ENCODE measurements at regions not wholly inside any gene's neighbourhood (a gene's known extent, or its start where the extent isn't known, plus 50 kb on each side); places are given as distances from the start of the nearest gene placed in this dataset.

- Histone ChIP-seq H3K36me3 (ENCODE audit: control insufficient read depth, insufficient read depth, low read length) (no peaks in the 10 kb centered on the region), H3K4me3 (replicated peaks in 1 of 4; ENCODE audit: control extremely low read depth in 1 of 4, insufficient read depth in 1 of 4, low read depth in 3 of 4, low read length in 4 of 4) (no peak overlapping the region), H3K79me2 (ENCODE audit: control insufficient read depth, insufficient read depth, low read length) (no peaks in the 10 kb centered on the region), H3K9me3 (ENCODE audit: control insufficient read depth, insufficient read depth, low read depth, low read length) (no peaks in the 10 kb centered on the region), H3K27ac (ENCODE audit: insufficient read depth, low read length) (no peak overlapping the region), H2AFZ (ENCODE audit: low read length) (no peak overlapping the region), H3K4me2 (ENCODE audit: extremely low read depth, insufficient read depth, low read length) (no peak overlapping the region), H3K9ac (ENCODE audit: insufficient read depth, low read length) (no peak overlapping the region), H3K4me1 (ENCODE audit: control insufficient read depth, extremely low read depth, insufficient read depth, low read length) (peaks cover 3% of the 10 kb centered on the region), H4K20me1 (ENCODE audit: control insufficient read depth, extremely low read depth, insufficient read depth, low read length) (no peaks in the 10 kb centered on the region), H3K27me3 (ENCODE audit: control insufficient read depth, insufficient read depth, low read length) (no peaks in the 10 kb centered on the region)
- TF ChIP-seq CTCF (conservative IDR thresholded peaks at IDR 0.05 in 1 of 2, IDR thresholded peaks at IDR 0.05 in 1 of 2; ENCODE audit: low read depth in 1 of 2, low read length in 2 of 2) (no peak), EZH2 (IDR thresholded peaks at IDR 0.05; ENCODE audit: low read length, missing control alignments) (no peak)
- DNase-seq (ENCODE audit: low read depth in 2 of 2) = peak in 1 of 2 donors; percentile 66
Measured at GRCh38 chr5:10910261-10910660, 149.2 kb upstream of the DAP start.

DNA sequence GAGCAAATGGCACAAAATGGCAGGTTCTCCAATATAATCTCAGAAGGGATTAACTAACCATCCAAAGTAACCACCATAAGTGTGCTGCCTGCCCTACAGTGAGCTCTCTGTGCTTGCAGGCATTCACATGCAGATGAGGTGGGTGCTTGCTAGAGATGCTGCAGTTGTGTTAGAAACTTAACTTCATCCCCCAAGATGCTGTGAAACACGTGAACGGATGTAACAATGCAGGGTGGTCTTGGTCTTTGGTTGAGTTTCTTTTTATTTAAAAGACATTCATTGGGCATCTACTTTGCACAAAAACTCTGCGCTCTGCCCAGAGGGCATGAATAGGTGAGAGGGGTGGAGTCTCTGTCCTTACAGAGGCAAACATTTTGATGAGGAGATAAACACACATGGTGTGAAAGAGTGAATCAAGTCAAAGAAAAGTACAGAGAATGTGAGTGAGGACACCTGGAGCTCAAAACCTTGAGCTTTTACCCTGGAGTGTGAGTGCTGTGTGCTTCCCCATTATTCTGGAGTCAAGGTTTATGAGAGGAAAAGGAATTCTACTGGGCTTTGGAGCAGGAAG is 143.9 kb upstream of the DAP start:
- H3K79me2 ChIP-seq (ENCODE audit: control insufficient read depth, insufficient read depth, low read length) = no peaks in the 10 kb centered on the region
- no peaks in the 10 kb centered on the region for H4K20me1 ChIP-seq (ENCODE audit: control insufficient read depth, extremely low read depth, insufficient read depth, low read length)
- H2AFZ ChIP-seq (ENCODE audit: low read length) = no peak overlapping the region
- H3K36me3 ChIP-seq (ENCODE audit: control insufficient read depth, insufficient read depth, low read length) = no peaks in the 10 kb centered on the region
- no peak for DNase-seq (ENCODE audit: low read depth in 2 of 2)
- H3K9me3 ChIP-seq (ENCODE audit: control insufficient read depth, insufficient read depth, low read depth, low read length) = no peaks in the 10 kb centered on the region
- TF ChIP-seq CTCF (conservative IDR thresholded peaks at IDR 0.05 in 1 of 2, IDR thresholded peaks at IDR 0.05 in 1 of 2; ENCODE audit: low read depth in 1 of 2, low read length in 2 of 2) (no peak), EZH2 (IDR thresholded peaks at IDR 0.05; ENCODE audit: low read length, missing control alignments) (no peak)
- H3K9ac ChIP-seq (ENCODE audit: insufficient read depth, low read length) = no peak overlapping the region
- no peak overlapping the region for H3K27ac ChIP-seq (ENCODE audit: insufficient read depth, low read length)
- peaks cover 9% of the 10 kb centered on the region for H3K4me1 ChIP-seq (ENCODE audit: control insufficient read depth, extremely low read depth, insufficient read depth, low read length)
- H3K4me3 ChIP-seq (replicated peaks in 1 of 4; ENCODE audit: control extremely low read depth in 1 of 4, insufficient read depth in 1 of 4, low read depth in 3 of 4, low read length in 4 of 4) = no peak overlapping the region
- no peak overlapping the region for H3K4me2 ChIP-seq (ENCODE audit: extremely low read depth, insufficient read depth, low read length)
- no peaks in the 10 kb centered on the region for H3K27me3 ChIP-seq (ENCODE audit: control insufficient read depth, insufficient read depth, low read length)

GRCh38 chr5:10903786-10904560 is 142.9 kb upstream of the DAP start:
- no peaks in the 10 kb centered on the region for H3K9me3 ChIP-seq (ENCODE audit: control insufficient read depth, insufficient read depth, low read depth, low read length)
- no peak overlapping the region for H3K27ac ChIP-seq (ENCODE audit: insufficient read depth, low read length)
- H3K36me3 ChIP-seq (ENCODE audit: control insufficient read depth, insufficient read depth, low read length) = no peaks in the 10 kb centered on the region
- no peak overlapping the region for H3K4me2 ChIP-seq (ENCODE audit: extremely low read depth, insufficient read depth, low read length)
- H3K4me3 ChIP-seq (replicated peaks in 1 of 4; ENCODE audit: control extremely low read depth in 1 of 4, insufficient read depth in 1 of 4, low read depth in 3 of 4, low read length in 4 of 4) = no peak overlapping the region
- DNase-seq (ENCODE audit: low read depth in 2 of 2) = peak in 1 of 2 donors; percentile 37
- no peak for TF ChIP-seq EZH2 (IDR thresholded peaks at IDR 0.05; ENCODE audit: low read length, missing control alignments)
- TF ChIP-seq CTCF (conservative IDR thresholded peaks at IDR 0.05 in 1 of 2, IDR thresholded peaks at IDR 0.05 in 1 of 2; ENCODE audit: low read depth in 1 of 2, low read length in 2 of 2) = no peak
- H2AFZ ChIP-seq (ENCODE audit: low read length) = no peak overlapping the region
- H4K20me1 ChIP-seq (ENCODE audit: control insufficient read depth, extremely low read depth, insufficient read depth, low read length) = no peaks in the 10 kb centered on the region
- no peaks in the 10 kb centered on the region for H3K79me2 ChIP-seq (ENCODE audit: control insufficient read depth, insufficient read depth, low read length)
- peaks cover 9% of the 10 kb centered on the region for H3K4me1 ChIP-seq (ENCODE audit: control insufficient read depth, extremely low read depth, insufficient read depth, low read length)
- H3K9ac ChIP-seq (ENCODE audit: insufficient read depth, low read length) = no peak overlapping the region
- no peaks in the 10 kb centered on the region for H3K27me3 ChIP-seq (ENCODE audit: control insufficient read depth, insufficient read depth, low read length)
